ENCODE measurements at regions not wholly inside any gene's neighbourhood (a gene's known extent, or its start where the extent isn't known, plus 50 kb on each side); places are given as distances from the start of the nearest gene placed in this dataset.

DNA sequence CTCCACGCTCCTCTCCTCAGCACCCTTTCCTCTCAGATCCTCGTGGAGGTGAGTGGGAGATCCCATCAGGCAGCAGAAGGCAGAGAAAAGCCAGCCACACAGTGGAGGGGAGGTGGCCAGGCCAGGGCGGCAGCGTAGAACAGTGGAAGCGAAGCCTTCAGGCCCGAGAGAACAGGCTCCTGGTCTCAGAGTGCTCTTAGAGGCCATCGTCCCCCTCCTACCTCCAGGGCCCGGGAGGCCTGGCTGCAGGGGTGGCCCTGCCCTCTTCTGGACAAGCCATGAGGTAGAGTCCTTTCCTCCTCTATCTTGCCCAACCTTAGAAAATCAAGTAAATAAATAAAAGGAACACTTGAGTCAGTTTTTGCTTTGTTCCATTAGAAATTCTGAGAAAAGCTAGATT is 202.0 kb downstream of the KATNAL1 start:
- DNase-seq: no peak

DNA sequence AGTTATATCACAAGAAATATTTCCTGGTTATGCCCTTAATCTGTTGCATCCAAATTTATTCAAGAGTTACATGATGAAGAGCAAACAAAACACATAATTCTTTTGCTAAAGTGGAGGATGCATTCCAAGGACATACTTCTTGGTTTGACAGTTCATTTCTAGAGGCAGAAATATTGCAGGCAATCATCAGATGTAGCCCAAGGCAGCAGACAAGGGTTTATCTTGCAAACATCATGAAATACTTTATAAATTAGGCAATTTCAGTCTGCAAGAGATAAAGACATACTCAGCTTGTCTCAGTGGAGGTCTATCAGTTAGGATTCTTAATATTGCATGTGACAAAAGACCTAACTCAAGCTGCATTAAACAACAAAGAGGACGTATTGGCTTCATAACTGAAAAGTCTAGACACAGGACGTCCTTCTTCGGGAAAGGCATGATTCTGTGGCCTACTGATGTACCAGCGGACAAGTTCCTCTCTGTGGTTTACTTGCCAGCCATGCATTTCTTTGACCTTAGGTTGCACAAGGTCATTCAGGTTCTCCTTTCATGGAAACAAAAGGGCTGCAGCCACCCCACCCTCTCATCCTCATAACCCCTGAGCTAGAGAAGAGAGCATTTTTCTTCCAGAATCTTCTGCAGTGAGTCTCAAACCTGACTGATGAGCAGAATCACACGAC is 204.1 kb downstream of the KATNAL1 start:
- DNase-seq: no peak

DNA sequence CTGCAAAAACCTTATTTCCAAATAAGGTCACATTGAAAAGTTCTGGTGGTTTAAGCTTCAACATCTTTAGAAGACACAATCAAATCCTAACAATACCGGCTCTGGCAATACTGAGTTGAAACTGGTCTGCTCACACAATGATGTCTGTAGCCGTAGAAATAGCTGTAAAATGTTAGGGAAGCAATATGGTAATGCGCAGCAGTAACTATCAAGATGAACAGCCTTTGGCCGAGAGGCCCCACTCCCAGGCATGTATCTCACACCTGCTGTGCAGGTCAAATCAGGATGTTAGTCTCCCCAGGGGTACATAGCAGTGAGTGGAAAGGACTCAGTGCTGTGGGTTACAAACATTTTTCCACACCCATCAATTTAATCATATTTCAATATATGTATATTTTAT is 207.1 kb downstream of the KATNAL1 start:
- DNase-seq: no peak

DNA sequence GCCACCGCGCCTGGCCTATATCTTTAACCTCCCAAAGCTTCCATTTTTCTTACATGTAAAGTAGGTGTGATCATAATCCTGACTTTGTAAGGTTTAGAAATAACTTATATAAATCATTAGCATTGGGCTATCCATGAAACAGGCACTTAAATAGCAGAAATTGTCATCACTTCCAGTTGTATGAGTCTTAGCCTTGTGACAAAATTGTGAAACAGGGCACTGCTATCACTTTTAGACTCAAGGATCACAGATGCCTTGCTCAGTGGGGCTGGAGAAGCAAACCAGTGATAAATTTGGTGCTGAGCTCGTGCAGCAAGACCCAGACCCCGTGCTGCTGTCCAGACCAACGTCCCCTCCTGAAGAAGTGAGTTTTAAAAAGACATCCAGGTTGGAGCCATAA is 209.7 kb downstream of the KATNAL1 start:
- DNase-seq: no peak

DNA sequence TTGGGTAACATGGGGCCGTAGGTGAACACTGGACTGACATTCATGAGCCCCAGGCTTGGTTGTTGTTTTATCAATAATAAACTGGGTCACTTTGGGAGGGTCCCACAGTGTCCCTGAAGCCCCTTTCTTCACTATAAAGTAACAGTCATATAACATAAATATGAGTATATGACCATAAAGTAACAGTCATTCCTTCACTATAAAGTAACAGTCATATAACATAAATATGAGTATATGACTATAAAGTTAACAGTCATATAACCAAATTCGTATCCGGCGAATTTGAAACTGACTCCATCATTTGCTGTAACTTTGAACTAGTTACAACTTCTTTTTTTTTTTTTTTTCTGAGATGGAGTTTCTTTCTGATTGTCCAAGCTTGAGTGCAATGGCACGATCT is 210.3 kb downstream of the KATNAL1 start:
- no peak for DNase-seq

DNA sequence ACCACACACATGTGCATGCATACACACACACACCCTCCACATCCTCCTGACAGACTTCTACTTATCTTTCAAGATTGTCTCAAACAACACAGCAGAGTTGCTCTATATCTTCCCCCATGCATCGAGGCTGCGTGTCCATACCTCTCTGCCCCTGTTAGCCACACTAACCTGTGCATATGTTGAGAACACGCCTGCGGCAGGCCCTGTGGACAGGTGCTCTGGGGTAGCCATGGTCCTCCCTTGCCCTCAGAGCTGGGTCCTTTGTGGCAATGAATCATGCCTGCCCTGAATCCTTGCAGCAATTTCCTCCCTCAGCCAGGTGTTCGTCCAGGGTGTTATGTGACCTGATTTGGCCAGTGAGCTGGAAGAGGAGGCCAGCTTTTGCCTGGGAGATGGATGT is 213.3 kb downstream of the KATNAL1 start:
- no peak for DNase-seq

DNA sequence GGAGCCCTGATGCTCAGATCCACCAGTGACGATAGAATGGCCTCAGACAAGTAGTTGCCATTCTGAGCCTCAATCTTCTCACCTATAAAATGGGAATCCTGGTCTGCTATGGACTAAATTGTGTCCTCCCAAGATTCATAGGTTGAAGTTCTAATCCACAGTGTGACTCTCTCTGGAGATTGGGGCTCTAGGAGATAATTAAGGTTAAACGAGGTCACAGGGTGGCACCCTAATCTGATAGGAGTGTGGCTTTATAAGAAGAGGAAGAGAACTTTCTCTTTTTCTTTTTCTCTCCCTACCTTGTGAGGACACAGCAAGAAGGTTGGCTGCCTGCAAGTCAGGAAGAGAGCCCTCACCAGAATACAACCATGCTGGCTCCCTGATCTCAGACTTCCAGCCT is 214.1 kb downstream of the KATNAL1 start:
- no peak for DNase-seq

DNA sequence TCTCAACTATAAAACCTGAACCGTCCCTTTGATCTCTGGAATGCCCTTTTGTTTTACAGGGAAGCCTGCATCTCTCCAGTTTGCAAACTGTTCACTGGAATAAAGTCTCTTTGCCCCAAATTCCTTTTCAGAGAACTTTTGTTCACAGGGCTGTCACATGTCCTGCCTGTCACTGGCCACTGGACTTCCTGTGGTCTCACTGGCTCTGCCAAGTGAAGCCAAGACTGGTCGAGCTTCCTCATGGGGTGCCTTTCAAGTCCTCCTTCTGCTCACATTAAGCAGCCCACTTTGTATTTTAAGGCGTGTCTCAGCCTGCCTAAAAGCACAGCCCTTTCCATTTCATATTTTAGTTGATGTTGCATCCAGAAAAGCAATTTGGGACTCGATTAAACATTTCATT is 215.7 kb downstream of the KATNAL1 start:
- no peak for DNase-seq

DNA sequence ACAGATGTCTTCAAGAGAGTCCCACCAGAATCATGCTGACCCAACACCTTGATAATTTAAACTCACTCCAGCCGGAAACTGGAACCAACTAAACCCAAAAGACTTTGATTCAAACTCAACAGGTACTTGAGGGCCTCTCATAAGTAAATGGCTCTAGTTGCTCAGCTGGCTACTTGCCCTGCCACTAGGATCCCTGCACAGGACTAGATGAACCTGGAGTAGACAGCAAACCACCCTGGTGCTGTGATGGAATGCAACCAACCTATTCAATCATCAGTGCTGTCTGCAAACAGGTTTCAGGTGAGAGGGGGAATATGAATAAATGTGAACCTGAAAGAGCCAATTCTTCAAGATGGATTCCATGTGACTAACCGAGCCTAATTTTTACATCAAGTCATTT is 216.3 kb downstream of the KATNAL1 start:
- no peak for DNase-seq

DNA sequence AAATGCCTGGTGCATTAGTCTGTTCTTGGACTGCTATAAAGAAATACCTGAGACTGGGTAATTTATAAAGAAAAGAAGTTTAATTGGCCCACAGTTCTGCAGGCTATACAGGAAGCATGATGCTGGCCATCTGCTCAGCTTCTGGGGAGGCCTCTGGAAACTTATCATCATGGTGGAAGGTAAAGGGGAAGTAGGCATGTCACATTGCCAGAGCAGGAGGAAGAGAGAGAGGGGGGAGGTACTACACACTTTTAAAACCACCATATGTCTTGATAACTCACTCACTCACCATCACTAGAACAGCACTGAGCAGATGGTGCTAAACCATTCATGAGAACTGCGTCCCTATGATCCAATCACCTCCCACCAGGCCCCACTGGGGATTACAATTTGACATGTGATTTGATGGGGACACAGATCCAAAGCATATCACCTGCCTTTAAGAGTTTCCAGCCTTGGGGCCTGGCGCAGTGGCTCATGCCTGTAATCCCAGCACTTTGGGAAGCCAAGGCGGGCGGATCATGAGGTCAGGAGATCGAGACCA is 219.0 kb downstream of the KATNAL1 start:
- no peak for DNase-seq

DNA sequence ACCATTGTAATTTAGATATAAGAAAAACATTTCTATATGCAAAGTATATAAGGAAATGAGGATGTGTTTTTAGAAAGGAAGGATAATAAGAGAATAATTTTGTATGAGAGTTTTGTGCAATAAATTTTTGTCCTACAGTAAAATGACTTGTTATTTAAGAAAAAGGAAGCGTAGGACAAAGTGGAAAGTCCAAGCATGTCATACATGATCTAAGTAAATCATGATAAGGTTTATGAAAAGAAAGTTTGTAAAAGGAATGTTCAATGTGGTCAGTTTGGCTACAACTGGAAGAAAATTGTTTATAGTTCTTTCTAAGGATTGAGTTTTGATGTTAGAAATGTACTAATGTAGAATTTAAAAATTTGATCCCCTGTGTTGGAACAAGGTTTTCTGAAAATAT is 222.3 kb downstream of the KATNAL1 start:
- DNase-seq: no peak

DNA sequence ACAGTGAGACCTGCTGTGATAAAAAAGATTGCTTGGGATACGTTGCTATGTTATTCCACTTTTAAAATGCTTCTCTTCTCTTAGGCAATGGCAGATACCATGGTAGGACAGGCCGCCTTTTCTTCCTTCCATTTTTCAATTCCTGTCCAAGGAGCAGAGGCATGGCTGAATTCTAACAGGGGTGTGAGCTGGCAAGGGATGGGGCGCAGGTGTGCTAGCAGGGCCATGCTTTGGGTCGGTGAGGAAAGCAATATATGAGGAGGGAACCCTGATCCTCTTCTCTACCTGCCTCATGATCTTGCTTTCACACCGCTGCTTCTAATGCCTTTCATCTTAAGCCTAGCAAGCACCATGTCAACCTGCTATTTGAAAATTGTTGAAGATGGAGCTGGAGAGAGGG is 225.0 kb downstream of the KATNAL1 start:
- no peak for DNase-seq

DNA sequence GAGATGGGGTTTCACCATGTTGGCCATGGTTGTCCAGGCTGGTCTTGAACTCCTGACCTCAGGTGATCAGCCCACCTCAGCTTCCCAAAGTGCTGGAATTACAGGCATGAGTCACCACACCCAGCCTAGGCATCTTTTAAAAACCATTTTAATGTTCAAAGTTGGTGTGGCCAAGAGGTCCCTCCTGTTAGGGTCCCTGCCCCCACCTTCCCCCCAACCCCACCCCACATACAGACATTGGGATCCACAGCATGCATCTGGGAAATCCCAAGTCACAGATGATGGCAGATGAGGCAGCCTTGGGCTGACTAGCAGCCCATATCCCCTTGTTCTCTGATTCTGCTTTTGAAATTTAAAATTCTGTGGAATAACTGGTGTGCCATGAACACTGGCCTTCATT is 226.0 kb downstream of the KATNAL1 start:
- DNase-seq: no peak

DNA sequence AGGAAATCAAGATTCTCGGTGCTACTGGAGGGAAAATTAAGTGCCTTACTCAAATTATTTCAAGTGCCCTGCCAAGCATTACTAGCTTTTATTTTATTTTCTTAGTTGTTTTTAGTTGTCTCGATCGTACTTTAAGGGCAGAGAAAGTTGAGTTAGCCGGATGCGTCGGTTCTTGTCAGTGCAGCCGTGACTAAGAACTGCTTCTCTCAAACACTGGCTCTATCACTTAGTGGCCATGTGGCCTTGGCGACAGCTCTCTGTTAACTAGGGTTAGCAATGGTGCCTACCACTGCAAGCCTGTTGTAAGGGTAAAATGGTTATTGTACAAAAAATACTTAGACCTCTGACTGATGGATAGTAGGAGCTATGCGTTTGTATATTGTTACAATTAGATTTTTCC is 227.8 kb downstream of the KATNAL1 start:
- no peak for DNase-seq

DNA sequence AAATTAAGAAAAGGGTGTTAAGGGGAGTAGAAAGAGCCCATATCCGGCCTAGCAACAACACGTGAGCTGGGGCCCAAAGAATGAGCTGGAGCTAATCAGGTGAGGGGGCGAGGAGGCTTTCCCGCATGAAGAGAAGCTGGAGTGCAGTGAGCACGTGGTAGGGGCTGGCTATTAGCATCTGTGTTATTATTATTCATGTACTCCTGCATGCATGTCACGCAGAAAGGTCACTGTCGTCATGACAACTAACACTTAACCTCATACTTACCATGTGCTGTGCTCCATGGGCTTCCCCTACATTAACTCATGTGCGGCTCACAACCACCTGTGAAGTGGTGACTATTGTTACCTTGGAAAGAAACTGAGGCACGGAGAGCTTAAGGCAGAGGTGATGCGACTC is 227.6 kb upstream of the UBL3 start:
- DNase-seq: no peak

DNA sequence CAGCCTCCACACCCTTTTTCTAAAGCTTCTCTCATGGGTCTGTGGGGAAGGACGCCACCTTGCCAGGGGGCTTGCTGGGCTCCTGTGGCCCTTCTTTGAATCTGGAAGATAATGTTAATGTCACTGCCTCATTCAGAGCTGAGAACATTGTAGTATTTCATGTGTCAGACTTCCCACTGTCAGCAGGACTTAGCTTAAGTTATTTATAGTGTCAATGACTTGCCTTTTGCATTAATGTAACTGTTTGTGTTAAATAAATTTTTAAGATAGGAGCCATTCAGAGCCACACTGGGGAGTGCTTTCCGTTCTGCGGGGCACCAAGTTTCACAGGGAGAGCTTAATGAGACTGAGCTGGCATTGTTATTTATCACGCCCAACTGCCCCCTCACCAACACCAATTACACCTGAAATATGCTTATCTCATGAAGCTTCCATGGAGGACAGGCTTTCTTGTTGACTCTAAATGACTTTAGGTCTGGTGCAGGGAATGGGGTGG is 226.9 kb upstream of the UBL3 start:
- no peak for DNase-seq

DNA sequence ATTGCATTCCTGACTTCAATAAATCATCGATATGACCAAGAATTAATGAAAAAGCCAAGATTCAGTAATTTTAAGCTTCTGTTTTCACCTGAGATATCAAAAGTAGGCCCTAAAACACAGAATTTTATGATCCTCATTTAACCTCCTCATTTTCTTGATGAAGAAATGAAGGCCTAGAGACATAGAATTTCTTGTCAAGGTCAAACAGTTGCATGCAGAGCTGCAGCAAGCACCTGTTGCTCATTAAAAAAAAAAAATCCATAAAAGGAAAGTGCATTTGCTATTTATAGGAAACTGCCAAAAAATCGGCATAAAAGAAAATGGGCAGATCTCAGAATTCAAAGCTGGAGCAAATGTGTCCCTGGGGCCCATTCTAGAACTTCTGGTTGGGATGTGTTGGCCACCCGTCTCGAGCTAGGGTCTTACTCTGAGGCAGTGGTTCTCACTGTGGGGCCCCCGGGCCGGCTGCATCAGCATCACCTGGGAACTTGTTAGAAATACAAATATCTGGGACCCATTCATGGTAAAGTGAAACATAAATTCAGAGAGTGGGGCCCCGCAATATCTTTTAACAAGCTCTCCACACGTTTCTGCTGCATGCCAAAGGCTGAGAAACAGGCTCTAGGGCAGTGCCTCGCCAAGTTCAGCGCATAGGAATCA is 224.7 kb upstream of the UBL3 start:
- no peak for DNase-seq

DNA sequence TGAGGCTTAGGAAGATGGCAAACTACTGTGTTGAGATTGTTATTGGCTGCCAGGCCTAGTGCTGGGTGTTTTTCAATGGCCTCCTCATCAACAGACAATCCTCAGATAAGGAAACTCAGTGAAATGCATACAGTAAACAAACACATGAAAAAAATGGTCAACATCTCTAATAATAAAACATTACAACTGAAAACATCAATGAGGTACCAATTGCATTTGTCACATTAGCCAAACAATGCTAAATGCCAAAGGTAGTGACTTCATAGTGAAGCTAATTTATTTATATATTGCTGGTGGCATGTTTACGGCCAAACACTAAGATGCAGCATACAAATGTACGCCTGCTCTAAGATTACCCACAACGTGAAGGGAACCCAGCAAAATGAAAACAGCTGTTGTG is 224.0 kb upstream of the UBL3 start:
- DNase-seq: no peak

DNA sequence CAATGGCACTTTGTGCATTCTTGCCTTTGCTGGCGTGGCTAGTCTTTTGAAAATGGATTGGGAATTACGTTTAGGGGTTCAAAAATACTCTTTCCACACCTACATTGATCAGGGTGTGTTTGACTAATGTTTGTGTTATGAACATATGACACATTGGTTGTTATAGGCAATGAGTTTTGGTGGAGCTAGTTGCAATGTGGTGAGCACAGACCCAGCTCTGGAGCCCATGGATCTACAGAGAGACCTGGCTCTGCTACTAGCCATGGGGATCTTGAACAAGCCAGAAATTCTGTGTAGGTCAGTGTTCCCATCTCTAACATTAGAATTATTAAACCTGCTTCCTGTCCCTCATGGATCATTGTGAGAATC is 222.4 kb upstream of the UBL3 start:
- DNase-seq: no peak

DNA sequence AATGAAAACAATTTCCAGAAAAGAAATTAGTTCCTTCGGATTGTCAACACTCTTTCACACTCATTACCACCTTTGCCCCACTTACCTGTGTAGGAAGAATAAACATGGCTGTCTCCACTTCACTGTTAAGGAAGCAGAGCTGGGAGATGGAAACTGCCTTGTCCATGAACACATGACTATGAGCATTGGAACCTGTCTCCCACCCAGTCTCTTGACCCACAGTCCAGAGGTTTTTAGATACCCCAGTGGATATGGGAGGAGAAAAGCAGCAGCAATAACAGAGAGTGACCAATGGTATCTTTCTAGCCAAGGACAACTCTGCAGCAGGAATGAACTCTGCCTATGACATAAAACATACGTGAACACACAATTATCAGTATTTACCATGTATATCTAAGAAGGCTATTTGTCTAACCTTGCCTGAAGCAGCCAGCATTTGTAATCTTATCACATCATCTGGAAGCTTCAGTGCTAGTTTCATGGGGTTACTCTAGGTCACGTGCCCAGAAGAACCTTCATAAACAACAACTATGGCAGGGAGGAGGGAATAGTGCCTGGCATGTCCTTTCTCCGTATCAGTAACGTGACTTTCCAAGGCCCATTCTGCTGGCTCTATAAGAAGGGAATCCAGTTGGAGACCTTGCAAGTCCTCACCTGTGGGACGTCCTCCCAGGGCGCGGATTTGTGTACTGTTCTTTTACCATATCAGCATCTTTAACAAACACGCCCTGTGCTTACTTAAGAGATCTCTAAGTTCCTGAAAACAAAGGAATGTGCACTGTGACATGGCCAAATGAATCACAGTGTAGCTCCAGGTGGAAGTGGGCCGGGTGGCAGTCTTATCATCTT is 221.8 kb upstream of the UBL3 start:
- DNase-seq: no peak

DNA sequence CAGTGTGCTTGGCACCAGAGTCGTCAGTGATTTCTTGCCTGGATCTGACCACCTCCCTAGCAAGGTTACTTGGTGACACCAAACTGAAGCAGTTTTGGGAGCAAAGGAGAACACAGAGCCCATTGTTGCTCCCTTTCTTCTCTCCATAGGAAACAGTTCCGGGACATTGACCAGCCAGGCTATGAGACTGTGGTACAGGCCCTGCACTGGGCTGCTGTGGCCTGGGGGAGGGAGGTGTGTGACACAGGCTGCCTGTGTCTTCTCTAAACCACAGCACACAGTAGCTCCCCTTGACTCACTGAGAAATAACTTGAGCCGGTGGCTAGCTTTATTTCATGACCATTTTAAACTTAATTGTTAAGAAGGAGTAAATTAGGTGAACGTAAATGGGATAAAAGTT is 214.8 kb upstream of the UBL3 start:
- no peak for DNase-seq

DNA sequence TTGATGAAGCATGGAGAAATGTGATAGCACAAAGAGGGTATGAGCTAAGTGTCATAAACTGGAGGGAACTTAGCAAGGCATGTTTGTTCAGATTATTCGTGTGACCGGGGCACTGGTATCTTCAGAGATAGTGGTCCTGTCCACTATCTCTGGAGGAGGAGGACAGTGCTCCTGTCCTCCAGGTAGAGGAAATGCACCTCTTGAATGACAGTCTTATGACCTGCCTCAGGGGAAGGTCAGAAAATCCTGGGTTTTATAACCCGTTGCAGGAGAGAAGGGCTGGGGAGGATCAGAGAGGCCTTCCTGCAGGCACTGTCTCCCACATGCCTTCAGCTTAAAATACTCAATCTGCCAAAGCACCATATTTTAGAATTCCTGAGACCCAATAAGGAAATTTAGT is 213.5 kb upstream of the UBL3 start:
- no peak for DNase-seq

DNA sequence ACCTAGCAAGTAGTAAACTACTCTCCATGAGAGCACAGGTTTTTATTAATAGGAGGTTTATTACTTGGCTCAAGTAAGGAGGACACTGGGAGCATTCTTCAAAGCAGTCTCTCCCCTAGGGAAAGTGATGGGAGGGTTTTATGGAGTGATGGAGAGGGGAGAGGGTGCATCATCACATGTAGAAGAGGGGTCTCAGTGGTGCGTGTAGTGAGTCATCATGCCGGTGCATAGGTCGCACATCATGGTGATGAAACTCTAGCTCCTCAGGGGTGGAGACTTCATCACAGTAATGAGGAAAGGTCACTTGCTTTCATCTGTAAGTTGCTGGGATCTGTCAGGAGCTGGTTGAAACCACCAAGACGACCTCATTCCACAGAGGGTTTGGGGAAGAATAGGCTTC is 210.8 kb upstream of the UBL3 start:
- DNase-seq: no peak

DNA sequence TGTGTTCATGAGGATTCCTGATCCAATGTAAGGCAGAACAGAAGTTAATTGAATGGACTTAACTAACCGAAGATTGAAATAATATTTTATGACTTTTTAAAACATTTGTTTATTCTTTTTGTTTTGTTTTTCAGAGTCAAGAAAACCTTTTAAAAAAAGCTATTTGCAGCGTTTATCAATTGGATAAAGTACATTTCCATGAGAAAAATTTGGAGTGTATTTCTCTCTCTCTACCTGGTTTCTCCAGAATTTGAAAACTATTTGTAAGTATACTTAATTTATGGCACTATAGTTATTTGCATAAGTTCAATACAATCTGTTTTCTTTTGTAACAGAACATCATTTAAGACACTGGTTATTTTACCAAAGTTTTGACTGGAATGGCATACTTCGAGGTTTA is 208.0 kb upstream of the UBL3 start:
- no peak for DNase-seq

Measured in NCI-H2029 treated with DMSO at 0.1 percent for 48 hours (cell line).